CD14-positive monocyte (primary cell): ENCODE measurements at regions not wholly inside any gene's neighbourhood (a gene's known extent, or its start where the extent isn't known, plus 50 kb on each side); places are given as distances from the start of the nearest gene placed in this dataset.
"Not testable (repeated sequence)": the region's sequence is repeated elsewhere in the genome, so short reads cannot be mapped to it uniquely, and the experiment has no call there.

Experiments used
- DNase-seq, 3 donors: peaks; one replicate each; pipeline ENCODE4 v3.0.0-alpha.2; 2011 to 2022
- H2AFZ ChIP-seq: 2 replicates; pipeline ENCODE4 v1.6.0; 2012; ENCODE audit warnings: mild to moderate bottlenecking, low read depth, low read length, inconsistent platforms; ENCODE audit not compliant: insufficient read depth, poor library complexity, severe bottlenecking
- H3K27ac ChIP-seq, 2 donors: 1 replicate in 1 of 2; 2 replicates in 1 of 2; pipeline ENCODE4 v1.5.1; 2012 to 2013; ENCODE audit warnings: low read length in 2 of 2, control low read depth in 1 of 2, inconsistent platforms in 1 of 2, low read depth in 1 of 2, mild to moderate bottlenecking in 1 of 2
- H3K27me3 ChIP-seq, 2 donors: one replicate each; pipeline versions ENCODE4 v1.6.0 to v1.6.1; 2011 to 2013; ENCODE audit warnings: low read length in 2 of 2; ENCODE audit not compliant: control insufficient read depth in 2 of 2, insufficient read depth in 2 of 2
- H3K36me3 ChIP-seq, 2 donors: replicated peaks in 1 of 2; 1 replicate in 1 of 2; 2 replicates in 1 of 2; pipeline versions ENCODE4 v1.5.1 to v1.6.1; 2012 to 2013; ENCODE audit warnings: low read length in 2 of 2, control low read depth in 1 of 2, inconsistent platforms in 1 of 2, mild to moderate bottlenecking in 1 of 2; ENCODE audit not compliant: insufficient read depth in 2 of 2, control insufficient read depth in 1 of 2
- H3K4me1 ChIP-seq, 2 donors: 1 replicate in 1 of 2; 2 replicates in 1 of 2; pipeline versions ENCODE4 v1.5.1 to v1.6.1; 2012 to 2013; ENCODE audit warnings: low read length in 2 of 2, control low read depth in 1 of 2, inconsistent platforms in 1 of 2, mild to moderate bottlenecking in 1 of 2, moderate library complexity in 1 of 2; ENCODE audit not compliant: insufficient read depth in 2 of 2, control insufficient read depth in 1 of 2
- H3K4me2 ChIP-seq: replicated peaks from 2 replicates; pipeline ENCODE3; 2012; ENCODE audit warnings: low read length, moderate library complexity, mild to moderate bottlenecking; ENCODE audit not compliant: poor library complexity, severe bottlenecking; ENCODE audit errors: extremely low read depth
- H3K4me3 ChIP-seq, 3 experiments: fragments of 200-600 bp in 1 of 3; sonication (generic) in 1 of 3; replicated peaks in 1 of 3; 1 replicate in 2 of 3; 2 replicates in 1 of 3; pipeline ENCODE4 v1.5.1; 2011 to 2013; ENCODE audit warnings: low read length in 3 of 3, mild to moderate bottlenecking in 3 of 3, control low read depth in 2 of 3, low read depth in 2 of 3, inconsistent platforms in 1 of 3, moderate library complexity in 1 of 3
- H3K79me2 ChIP-seq: 2 replicates; pipeline ENCODE4 v1.6.0; 2012; ENCODE audit warnings: mild to moderate bottlenecking, control low read depth, inconsistent platforms, low read length, moderate library complexity; ENCODE audit not compliant: insufficient read depth
- H3K9ac ChIP-seq: 2 replicates; pipeline ENCODE4 v1.6.0; 2017; ENCODE audit warnings: low read length, mild to moderate bottlenecking; ENCODE audit not compliant: insufficient read depth, poor library complexity, severe bottlenecking
- H3K9me3 ChIP-seq, 2 donors: replicated peaks in 1 of 2; 1 replicate in 1 of 2; 2 replicates in 1 of 2; pipeline versions ENCODE4 v1.5.1 to v1.6.1; 2012 to 2013; ENCODE audit warnings: low read length in 2 of 2, control low read depth in 1 of 2; ENCODE audit not compliant: control insufficient read depth in 1 of 2, insufficient read depth in 1 of 2
- H4K20me1 ChIP-seq: 2 replicates; pipeline ENCODE4 v1.6.0; 2012; ENCODE audit warnings: mild to moderate bottlenecking, low read length, control low read depth, moderate library complexity; ENCODE audit not compliant: insufficient read depth
- H3K27ac Mint-ChIP-seq, 7 donors: one replicate each; pipeline ENCODE4 v1.8.0; 2020; ENCODE audit warnings: mild to moderate bottlenecking in 7 of 7, mixed read lengths in 7 of 7, moderate library complexity in 6 of 7, inconsistent platforms in 2 of 7
- H3K27me3 Mint-ChIP-seq, 3 donors: one replicate each; pipeline ENCODE4 v1.8.0; 2021 to 2022; ENCODE audit warnings: low read depth in 3 of 3, mild to moderate bottlenecking in 3 of 3, mixed read lengths in 3 of 3, moderate library complexity in 3 of 3, inconsistent platforms in 1 of 3
- H3K36me3 Mint-ChIP-seq, 2 donors: one replicate each; pipeline ENCODE4 v1.8.0; 2020; ENCODE audit warnings: mixed read lengths in 2 of 2, inconsistent platforms in 1 of 2, mild to moderate bottlenecking in 1 of 2
- H3K4me1 Mint-ChIP-seq: one replicate; pipeline ENCODE4 v1.8.0; 2020; ENCODE audit warnings: mild to moderate bottlenecking, mixed read lengths
- H3K4me3 Mint-ChIP-seq, 2 donors: one replicate each; pipeline ENCODE4 v1.8.0; 2020; ENCODE audit warnings: mild to moderate bottlenecking in 2 of 2, mixed read lengths in 2 of 2, moderate library complexity in 1 of 2
- H3K9me3 Mint-ChIP-seq, 7 donors: one replicate each; pipeline ENCODE4 v1.8.0; 2020 to 2022; ENCODE audit warnings: mixed read lengths in 7 of 7, mild to moderate bottlenecking in 6 of 7, moderate library complexity in 6 of 7, inconsistent platforms in 2 of 7
- CTCF ChIP-seq: fragments of 200-600 bp; IDR thresholded peaks from one replicate; pipeline ENCODE4 v1.8.0; 2022; ENCODE audit warnings: antibody characterized with exemption, mild to moderate bottlenecking
- WGBS: methylation state at CpG from one replicate; pipeline ENCODE4 v1.1.5; 2013; ENCODE audit warnings: missing lambda C conversion rate; ENCODE audit not compliant: insufficient coverage; 5-methylcytosine and 5-hydroxymethylcytosine counted together
- intact Hi-C, 2 donors: fragments of 100-400 bp; cut with micrococcal nuclease; formaldehyde crosslinking; loops; one replicate each; pipeline versions ENCODE4 v1.15.0 to v1.15.1; 2023

- no peak for DNase-seq
- Histone ChIP-seq H3K4me3 (no peak overlapping the region), H3K36me3 (no peaks in the 10 kb centered on the region), H3K79me2 (no peaks in the 10 kb centered on the region), H2AFZ (no peak overlapping the region), H3K27ac (no peak overlapping the region), H3K9me3 (peaks cover 0 to 10% of the 10 kb centered on the region in 2 donors), H4K20me1 (no peaks in the 10 kb centered on the region), H3K27me3 (no peaks in the 10 kb centered on the region), H3K9ac (no peak overlapping the region), H3K4me2 (no peak overlapping the region), H3K4me1 (no peaks in the 10 kb centered on the region)
- H3K9me3 Mint-ChIP-seq = peaks cover 3 to 27% (median 15%) of the 10 kb centered on the region in 7 donors
- no peaks in the 10 kb centered on the region for H3K36me3 Mint-ChIP-seq
- intact Hi-C loops = no loop called here
- WGBS = 98% methylated on average over 2 of the region's 3 CpGs
- H3K27me3 Mint-ChIP-seq = no peaks in the 10 kb centered on the region
- no peak for TF ChIP-seq CTCF
- no peaks in the 10 kb centered on the region for H3K4me1 Mint-ChIP-seq
- H3K4me3 Mint-ChIP-seq = no peak overlapping the region
- H3K27ac Mint-ChIP-seq = no peak overlapping the region
Observed at GRCh38 chr6:140340795-140341194, 966.3 kb upstream of the CITED2 start.

DNA sequence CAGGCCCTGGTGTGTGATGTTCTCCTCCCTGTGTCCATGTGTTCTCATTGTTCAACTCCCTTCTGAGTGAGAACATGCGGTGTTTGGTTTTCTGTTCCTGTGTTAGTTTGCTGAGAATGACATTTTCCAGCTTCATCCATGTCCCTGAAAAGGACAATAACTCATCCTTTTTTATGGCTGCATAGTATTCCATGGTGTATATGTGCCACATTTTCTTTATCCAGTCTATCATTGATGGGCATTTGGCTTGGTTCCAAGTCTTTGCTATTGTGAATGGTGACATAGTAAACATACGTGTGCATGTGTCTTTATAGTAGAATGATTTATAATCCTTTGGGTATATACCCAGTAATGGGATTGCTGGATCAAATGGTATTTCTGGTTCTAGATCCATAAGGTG lies 964.6 kb upstream of the CITED2 start:
- H3K4me1 ChIP-seq, H3K27me3 Mint-ChIP-seq, H3K4me3 ChIP-seq, H3K9ac ChIP-seq, H3K27ac Mint-ChIP-seq, H3K79me2 ChIP-seq, H3K27me3 ChIP-seq, H3K4me3 Mint-ChIP-seq, intact Hi-C loops, H4K20me1 ChIP-seq, H3K4me2 ChIP-seq, H3K36me3 ChIP-seq, H3K4me1 Mint-ChIP-seq, DNase-seq, H3K36me3 Mint-ChIP-seq, H2AFZ ChIP-seq, H3K27ac ChIP-seq: not testable (repeated sequence)
- peaks cover 3 to 36% (median 25%) of the 10 kb centered on the region in 7 donors for H3K9me3 Mint-ChIP-seq
- 100% methylated on average over 1 of the region's 2 CpGs for WGBS
- peaks cover 0 to 10% of the 10 kb centered on the region in 2 donors for H3K9me3 ChIP-seq
